NCI-H748 (cell line): ENCODE measurements at regions not wholly inside any gene's neighbourhood (a gene's known extent, or its start where the extent isn't known, plus 50 kb on each side); places are given as distances from the start of the nearest gene placed in this dataset.

Source experiments
- DNase-seq: peaks from one replicate; lab custom pipeline; 2025; ENCODE audit not compliant: unreplicated experiment; lab: John Stamatoyannopoulos, UW

DNA sequence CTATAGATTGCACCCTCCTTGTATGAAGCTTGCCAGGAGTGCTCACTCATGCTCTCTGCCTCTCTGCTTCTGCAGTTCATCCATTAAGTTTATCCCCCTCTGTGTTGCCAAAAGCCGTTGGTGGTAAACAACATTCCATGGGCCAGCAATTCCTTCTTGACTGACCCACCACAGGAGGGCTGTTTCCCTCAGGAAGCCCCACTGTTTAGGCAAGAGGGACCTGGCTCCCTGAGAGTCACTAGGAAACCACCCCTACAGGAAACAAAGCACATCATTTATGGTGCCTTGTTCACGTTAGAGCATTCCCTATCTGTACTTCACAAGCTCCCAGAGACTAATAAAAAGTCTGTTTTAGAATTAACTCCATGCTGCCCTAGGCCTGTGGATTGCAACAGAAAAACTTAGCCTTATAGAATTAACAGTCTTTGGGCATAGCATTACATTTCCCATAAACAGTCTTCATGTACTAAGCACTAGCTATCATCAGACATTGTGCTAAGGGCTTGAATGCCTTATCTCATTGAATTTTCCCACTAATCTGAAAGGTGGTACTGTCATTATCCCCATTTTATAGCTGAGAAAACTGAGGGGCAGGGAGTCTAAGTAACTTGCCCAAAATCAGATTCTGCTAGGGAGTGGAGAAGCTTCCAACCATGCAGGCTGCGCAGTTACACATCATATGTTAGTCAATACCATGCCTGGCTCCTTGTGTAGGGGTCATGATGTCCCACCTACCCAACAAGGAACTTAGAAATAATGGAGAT lies 149.9 kb downstream of the SHQ1 start:
- DNase-seq: no peak

DNA sequence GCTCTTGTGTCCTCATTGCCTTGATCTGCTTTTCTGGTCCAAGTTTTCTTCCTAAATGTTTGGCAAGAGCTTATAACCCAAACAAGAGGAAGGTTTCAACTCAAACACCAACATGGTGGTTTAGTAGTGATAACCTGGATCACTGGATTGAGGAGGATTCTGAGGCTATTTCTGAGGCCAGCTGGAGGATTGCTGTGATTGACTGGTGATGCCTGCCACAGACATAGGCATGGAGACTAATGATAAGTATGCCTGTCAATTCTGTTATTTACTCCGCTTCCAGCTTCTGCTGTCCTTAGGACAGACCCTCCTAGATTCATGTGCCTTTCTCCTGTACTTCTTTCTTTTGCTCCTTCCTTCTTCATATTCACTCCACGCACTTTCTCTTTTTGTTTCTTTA lies 150.5 kb downstream of the SHQ1 start:
- DNase-seq: no peak

- DNase-seq: peak; percentile 7
Observed at GRCh38 chr3:72696815-72697214, 151.4 kb downstream of the SHQ1 start.

GRCh38 chr3:72694398-72694797 lies 153.8 kb downstream of the SHQ1 start:
- no peak for DNase-seq

DNA sequence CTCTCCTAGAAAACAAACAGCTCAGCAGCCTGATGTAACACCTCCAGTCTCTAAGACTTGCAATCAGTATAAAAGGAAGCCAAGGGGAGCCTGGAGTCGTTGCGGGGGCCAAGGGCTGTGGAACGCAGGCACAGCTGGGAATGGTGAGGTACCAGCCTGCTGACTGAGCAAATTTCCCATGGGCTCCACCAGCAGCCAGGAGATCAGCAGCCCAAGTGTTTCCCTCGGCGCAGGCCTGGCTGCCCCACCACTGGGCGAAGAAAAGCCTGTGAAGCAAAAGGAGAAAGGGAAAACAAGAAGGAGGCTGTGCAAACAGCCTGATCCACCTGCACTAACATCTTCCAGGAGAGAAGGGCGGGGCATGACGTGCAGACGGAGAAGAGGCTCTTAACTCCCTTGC lies 155.3 kb downstream of the SHQ1 start:
- DNase-seq: peak; percentile 11

GRCh38 chr3:72690629-72691028 lies 157.6 kb downstream of the SHQ1 start:
- no peak for DNase-seq

DNA sequence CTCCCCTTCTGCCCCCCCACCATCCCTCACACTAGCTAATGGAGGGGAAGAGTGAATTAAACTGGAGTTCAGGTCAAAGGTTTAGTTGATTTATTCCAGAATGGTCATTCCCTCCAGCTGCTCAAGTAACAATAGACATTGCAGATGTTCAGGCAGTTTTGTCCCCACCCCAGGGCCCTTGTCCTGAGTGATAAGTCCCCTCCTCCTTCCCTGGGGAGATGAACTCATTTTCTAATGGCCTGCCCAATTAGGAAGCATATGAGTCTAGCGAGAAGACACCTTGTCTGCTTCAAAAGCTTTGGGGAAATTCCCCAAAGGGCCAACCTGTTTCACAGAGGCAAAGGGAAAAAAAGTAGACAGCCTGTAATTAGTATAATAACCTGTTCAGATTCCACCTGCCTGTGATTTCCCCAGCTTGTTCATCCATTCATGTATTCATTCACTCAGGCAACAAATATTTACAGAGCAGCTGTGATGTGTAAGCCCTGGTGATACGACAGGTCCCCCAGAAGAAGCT lies 165.3 kb downstream of the SHQ1 start:
- DNase-seq: peak; percentile 99

GRCh38 chr3:72681598-72681997 lies 166.6 kb downstream of the SHQ1 start:
- no peak for DNase-seq

GRCh38 chr3:72680766-72681165 lies 167.5 kb downstream of the SHQ1 start:
- no peak for DNase-seq

DNA sequence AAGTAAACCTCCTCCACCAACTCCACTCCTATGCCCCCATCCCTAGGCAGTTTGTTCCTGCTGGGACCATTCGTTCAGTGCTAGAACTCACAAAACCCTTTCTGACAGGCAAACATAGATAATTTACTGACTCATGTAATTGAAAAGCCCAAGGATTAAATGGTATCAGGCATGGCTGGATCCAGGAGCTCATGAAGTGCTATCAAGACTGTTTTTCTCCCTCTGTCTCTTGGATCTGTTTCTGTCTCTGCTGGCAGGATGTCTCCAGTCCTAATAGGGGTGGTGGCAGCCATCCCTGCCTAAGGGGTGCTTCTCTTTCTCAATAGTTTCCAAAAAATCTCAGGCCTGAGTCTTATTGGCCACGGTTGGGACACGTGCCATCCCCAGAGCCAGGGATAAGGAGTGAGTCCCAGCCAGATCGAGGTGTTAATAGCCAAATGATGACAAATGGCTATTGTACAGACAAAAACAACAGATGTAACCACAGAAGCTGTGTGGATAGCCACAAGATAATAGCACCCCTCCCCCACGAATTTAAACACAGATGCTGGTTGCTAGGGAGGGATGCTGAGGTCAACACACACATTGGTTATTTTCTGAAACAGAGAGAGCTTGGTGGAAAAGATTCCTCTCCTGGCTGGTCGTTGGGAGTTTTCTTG lies 168.6 kb downstream of the SHQ1 start:
- DNase-seq: peak; percentile 95

DNA sequence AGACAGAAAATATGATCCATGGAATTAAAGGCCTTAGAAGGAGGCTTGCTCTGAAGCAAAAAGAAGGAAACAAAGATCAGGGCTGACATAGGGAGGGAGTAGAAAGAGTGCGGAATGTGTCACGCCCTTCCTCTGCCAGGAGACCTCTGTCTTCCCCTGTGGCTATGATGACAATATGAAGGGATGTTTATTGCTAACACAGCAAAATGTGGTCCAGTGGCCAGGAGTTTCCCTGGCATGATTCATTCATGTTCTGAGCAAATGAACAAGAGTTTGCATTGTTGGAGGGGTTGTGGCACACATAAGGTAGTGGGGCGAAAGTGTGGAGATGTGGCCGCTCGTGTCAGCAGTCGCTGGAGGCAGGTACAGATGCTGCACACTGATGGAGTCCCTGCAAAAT lies 169.4 kb downstream of the SHQ1 start:
- DNase-seq: no peak

- no peak for DNase-seq
Observed at GRCh38 chr3:72678380-72678779, 169.9 kb downstream of the SHQ1 start.

DNA sequence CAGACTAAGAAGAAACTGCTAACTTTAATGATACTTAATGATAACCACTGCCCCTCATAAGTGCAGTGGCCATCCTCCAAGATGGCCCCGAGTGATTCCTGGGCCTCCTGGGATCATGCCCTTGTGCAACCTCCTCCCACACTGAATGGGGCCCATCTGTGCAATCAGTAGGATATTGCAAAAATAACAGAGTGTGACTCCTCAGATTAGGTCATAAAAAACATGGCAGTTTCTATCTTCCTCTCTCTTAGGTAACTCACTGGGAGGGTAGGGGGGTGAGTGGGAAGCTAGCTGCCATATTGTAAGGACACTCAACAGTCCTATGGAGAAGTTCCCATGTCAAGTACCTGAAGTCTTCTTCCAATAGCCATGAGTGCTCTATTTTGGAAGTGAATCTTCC lies 173.0 kb downstream of the SHQ1 start:
- DNase-seq: no peak

- DNase-seq: no peak
Observed at GRCh38 chr3:72673011-72673771, 175.1 kb downstream of the SHQ1 start.

DNA sequence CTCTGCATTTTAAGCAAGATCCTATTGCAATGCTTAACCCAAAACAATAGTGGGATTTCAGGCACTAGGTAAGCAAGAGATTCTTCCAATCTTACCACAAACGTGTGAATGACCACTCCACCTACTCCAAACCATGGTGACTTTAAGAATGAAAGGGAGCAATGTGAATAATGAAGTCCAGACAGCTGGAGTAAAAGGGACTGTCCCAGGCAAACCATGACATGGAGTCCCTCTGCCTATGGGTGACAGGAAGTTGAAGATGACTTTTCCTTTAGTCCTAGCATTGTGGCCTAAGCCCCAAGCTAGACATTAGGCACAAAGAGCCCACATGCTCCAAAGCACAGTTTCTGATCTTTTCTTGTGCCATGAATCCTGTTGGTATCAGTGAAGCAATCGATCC lies 179.0 kb downstream of the SHQ1 start:
- no peak for DNase-seq

DNA sequence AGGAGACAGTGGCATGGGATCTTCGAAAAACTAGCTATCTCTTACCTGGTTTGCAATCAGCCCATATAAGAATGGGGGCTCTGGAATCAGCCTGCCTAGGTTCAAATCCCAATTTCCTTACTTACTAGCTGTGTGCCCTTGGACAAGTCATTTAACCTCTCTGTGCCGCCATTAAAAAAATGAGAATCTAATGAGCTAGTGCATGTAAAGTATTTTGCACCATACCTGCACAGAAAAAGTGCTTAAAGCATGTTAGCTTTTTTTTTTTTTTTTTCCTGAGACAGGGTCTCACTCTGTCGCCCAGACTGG lies 181.8 kb downstream of the SHQ1 start:
- DNase-seq: no peak

- peak; percentile 44 for DNase-seq
Observed at GRCh38 chr3:72665701-72666446, 182.4 kb downstream of the SHQ1 start.

- no peak for DNase-seq
Observed at GRCh38 chr3:72665103-72665502, 183.1 kb downstream of the SHQ1 start.

DNA sequence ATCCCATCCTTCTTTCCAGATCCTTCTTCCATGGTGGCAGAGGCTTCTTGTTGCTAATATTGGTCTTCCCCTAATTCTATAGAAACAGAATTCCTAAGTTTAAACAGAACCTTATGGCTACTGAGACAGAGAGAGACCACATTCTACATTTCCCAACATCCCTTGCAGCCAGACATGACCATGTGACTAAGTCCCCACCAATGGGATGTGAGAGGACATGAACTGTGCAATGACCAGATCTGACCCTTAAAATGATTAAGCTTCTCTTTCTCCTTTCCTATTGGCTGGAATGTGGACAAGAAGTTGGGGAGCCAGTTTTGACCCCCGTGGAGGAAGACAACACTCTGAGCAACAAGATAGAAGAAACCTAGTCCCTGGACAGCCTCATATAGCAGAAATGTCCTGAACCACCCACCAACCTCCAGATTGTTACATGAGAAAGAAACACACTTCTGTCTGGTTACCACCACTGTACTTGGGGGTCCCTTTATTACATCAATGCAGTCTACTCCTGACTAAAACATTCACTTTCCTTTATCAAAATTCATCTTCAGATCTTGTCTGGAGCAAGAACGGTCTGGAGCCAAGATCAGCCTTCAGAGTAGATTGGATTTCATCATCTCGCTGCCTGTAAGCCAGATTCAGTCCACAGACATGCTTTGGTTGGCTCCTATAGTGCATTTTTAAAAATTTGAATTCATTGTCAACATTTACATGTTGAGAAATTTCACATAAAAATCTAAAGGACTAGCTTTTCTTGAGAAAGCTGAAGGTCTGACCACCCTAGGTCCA lies 183.9 kb downstream of the SHQ1 start:
- DNase-seq: no peak

DNA sequence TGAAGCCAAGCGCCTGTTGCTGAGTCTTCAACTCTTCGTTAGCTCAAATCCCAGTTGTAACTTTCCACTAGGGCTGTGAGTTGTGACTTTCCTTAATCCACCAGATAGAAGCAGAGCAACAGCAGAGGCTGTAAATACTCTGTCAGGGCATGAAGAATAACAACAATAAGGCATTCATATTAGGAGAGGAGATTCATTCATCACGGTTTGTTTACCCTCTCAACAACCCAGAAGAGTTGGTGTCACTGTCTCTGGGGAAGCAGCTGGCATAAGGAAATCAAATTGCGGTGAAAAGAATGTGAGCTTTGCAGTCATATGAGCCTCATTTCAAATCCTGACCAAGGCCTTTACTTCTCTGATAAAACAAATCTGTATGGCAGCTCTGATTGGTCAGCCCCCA lies 184.8 kb downstream of the SHQ1 start:
- DNase-seq: peak; percentile 77

DNA sequence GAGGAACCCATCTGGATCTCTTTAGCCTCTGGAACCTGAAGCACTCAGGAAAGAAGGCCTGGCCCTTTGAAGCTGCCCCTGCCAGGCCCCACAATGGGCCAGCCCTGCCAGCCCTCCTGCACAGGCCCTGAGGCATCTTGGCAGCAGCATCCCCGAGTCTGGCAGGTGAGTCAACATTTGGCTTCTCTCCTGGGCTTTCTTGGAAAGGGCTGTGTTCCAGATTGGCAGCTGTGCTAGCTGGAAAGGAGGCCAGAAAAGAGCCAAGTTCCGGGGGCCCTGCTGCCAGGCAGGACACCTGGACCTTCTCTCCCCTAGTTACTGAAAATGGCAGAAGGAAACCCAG lies 187.2 kb downstream of the SHQ1 start:
- DNase-seq: peak; percentile 50
